ENCODE measurements at regions not wholly inside any gene's neighbourhood (a gene's known extent, or its start where the extent isn't known, plus 50 kb on each side); places are given as distances from the start of the nearest gene placed in this dataset.

DNA sequence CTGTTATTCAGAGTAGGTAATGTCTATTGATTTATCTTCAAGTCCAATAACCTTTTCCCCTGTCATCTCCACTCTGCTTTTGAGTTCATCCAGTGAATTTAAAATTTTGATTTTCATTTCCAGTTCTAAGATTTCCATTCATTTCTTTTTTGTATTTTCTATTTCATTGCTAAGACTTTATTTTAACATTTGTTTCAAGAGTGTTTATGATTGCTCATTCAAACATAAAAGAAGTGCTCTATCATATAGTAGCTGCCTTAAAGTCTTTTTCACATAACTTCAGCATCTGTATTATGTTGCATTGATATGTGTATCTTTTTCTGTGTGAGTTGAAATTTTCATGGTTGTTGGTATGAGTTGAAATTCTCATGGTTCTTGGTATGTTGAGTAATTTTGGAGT, 341.6 kb downstream of the SOX4 start:
- TF ChIP-seq, protein P1, sequence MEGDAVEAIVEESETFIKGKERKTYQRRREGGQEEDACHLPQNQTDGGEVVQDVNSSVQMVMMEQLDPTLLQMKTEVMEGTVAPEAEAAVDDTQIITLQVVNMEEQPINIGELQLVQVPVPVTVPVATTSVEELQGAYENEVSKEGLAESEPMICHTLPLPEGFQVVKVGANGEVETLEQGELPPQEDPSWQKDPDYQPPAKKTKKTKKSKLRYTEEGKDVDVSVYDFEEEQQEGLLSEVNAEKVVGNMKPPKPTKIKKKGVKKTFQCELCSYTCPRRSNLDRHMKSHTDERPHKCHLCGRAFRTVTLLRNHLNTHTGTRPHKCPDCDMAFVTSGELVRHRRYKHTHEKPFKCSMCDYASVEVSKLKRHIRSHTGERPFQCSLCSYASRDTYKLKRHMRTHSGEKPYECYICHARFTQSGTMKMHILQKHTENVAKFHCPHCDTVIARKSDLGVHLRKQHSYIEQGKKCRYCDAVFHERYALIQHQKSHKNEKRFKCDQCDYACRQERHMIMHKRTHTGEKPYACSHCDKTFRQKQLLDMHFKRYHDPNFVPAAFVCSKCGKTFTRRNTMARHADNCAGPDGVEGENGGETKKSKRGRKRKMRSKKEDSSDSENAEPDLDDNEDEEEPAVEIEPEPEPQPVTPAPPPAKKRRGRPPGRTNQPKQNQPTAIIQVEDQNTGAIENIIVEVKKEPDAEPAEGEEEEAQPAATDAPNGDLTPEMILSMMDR (IDR thresholded peaks at IDR 0.05; ENCODE audit: low read length) = no peak
- no peak for TF ChIP-seq EZH2 (IDR thresholded peaks at IDR 0.05; ENCODE audit: borderline replicate concordance, low read length)

Data from OCI-LY1 (cell line).